ENCODE measurements at regions not wholly inside any gene's neighbourhood (a gene's known extent, or its start where the extent isn't known, plus 50 kb on each side); places are given as distances from the start of the nearest gene placed in this dataset.

GRCh38 chr10:61064356-61064755 lies 120.4 kb upstream of the RHOBTB1 start:
- TF ChIP-seq CTCF (optimal IDR thresholded peaks at IDR 0.05 in 1 of 3, IDR thresholded peaks at IDR 0.05 in 1 of 3, conservative IDR thresholded peaks at IDR 0.05 in 1 of 3; ENCODE audit: extremely low read depth in 1 of 3, insufficient read depth in 2 of 3, low read length in 3 of 3): no peak
- TF ChIP-seq EZH2 (IDR thresholded peaks at IDR 0.05; ENCODE audit: low read length): no peak

All from keratinocyte (primary cell).